ENCODE measurements at regions not wholly inside any gene's neighbourhood (a gene's known extent, or its start where the extent isn't known, plus 50 kb on each side); places are given as distances from the start of the nearest gene placed in this dataset.

- H3K4me1 ChIP-seq (ENCODE audit: control insufficient read depth, insufficient read depth, low read length) = no peaks in the 10 kb centered on the region
Measured at GRCh38 chr3:43203022-43203421, 83.3 kb upstream of the SNRK start.

GRCh38 chr3:43201581-43201980, 84.8 kb upstream of the SNRK start:
- H3K4me3 ChIP-seq (ENCODE audit: low read depth in 2 of 2, low read length in 2 of 2) = no peak overlapping the region
- no peaks in the 10 kb centered on the region for H3K9me3 ChIP-seq (ENCODE audit: control insufficient read depth, insufficient read depth, low read depth, low read length)
- H3K36me3 ChIP-seq (ENCODE audit: control insufficient read depth, insufficient read depth, low read length) = no peaks in the 10 kb centered on the region
- ChIA-PET POLR2A (no interaction called here), CTCF (no interaction called here)
- in situ Hi-C loops (cut with HindIII; ENCODE audit: low pct_unique_long_range_greater_than_20kb, low sequenced_read_pairs) (no loop called here), intact Hi-C loops (cut with micrococcal nuclease; ENCODE audit: unreplicated experiment) (no loop called here)
- H3K27ac ChIP-seq (ENCODE audit: low read length) = no peak overlapping the region
- BruUV-seq (replicated peaks) = no TSS peak
- no peak for TF ChIP-seq SIN3A (IDR thresholded peaks at IDR 0.05; ENCODE audit: borderline replicate concordance, insufficient read depth, low read depth, low read length)
- H3K27me3 ChIP-seq (ENCODE audit: control insufficient read depth, insufficient read depth, low read length) = no peaks in the 10 kb centered on the region
- no peak for DNase-seq (ENCODE audit: low read depth, low spot score)
- ATAC-seq = no peak
- no peaks in the 10 kb centered on the region for H3K4me1 ChIP-seq (ENCODE audit: control insufficient read depth, insufficient read depth, low read length)

More at GRCh38 chr3:43203022-43203421, 83.3 kb upstream of the SNRK start:
- TF ChIP-seq POLR2AphosphoS5 (IDR thresholded peaks at IDR 0.05; ENCODE audit: low read depth, low read length) (no peak), CTCF (IDR thresholded peaks at IDR 0.05) (no peak), TCF7L2 (IDR thresholded peaks at IDR 0.05; ENCODE audit: low read depth, low read length) (no peak), SIN3A (IDR thresholded peaks at IDR 0.05; ENCODE audit: borderline replicate concordance, insufficient read depth, low read depth, low read length) (no peak), REST (IDR thresholded peaks at IDR 0.05; ENCODE audit: insufficient read depth in 1 of 2, low read depth in 2 of 2, low read length in 1 of 2) (no peak)
- no TSS peak for BruUV-seq (replicated peaks)
- no peak for DNase-seq (ENCODE audit: low read depth, low spot score)
- Histone ChIP-seq H3K4me3 (ENCODE audit: low read depth in 2 of 2, low read length in 2 of 2) (no peak overlapping the region), H3K36me3 (ENCODE audit: control insufficient read depth, insufficient read depth, low read length) (no peaks in the 10 kb centered on the region), H3K9me3 (ENCODE audit: control insufficient read depth, insufficient read depth, low read depth, low read length) (no peaks in the 10 kb centered on the region), H3K27me3 (ENCODE audit: control insufficient read depth, insufficient read depth, low read length) (no peaks in the 10 kb centered on the region), H3K27ac (ENCODE audit: low read length) (no peak overlapping the region)
- intact Hi-C loops (cut with micrococcal nuclease; ENCODE audit: unreplicated experiment) (no loop called here), in situ Hi-C loops (cut with HindIII; ENCODE audit: low pct_unique_long_range_greater_than_20kb, low sequenced_read_pairs) (no loop called here)
- ATAC-seq = no peak
- CTCF ChIA-PET = no interaction called here
- POLR2A ChIA-PET = no interaction called here

- no peaks in the 10 kb centered on the region for H3K4me1 ChIP-seq (ENCODE audit: control insufficient read depth, insufficient read depth, low read length)
- in situ Hi-C loops (cut with HindIII; ENCODE audit: low pct_unique_long_range_greater_than_20kb, low sequenced_read_pairs) = no loop called here
- no TSS peak for BruUV-seq (replicated peaks)
- no peaks in the 10 kb centered on the region for H3K27me3 ChIP-seq (ENCODE audit: control insufficient read depth, insufficient read depth, low read length)
- no peak for DNase-seq (ENCODE audit: low read depth, low spot score)
- no peak for ATAC-seq
- H3K27ac ChIP-seq (ENCODE audit: low read length) = no peak overlapping the region
- no peak for TF ChIP-seq SIN3A (IDR thresholded peaks at IDR 0.05; ENCODE audit: borderline replicate concordance, insufficient read depth, low read depth, low read length)
- TF ChIP-seq CTCF (IDR thresholded peaks at IDR 0.05) = no peak
- TF ChIP-seq POLR2AphosphoS5 (IDR thresholded peaks at IDR 0.05; ENCODE audit: low read depth, low read length) = no peak
- no peak for TF ChIP-seq TCF7L2 (IDR thresholded peaks at IDR 0.05; ENCODE audit: low read depth, low read length)
- no peak for TF ChIP-seq REST (IDR thresholded peaks at IDR 0.05; ENCODE audit: insufficient read depth in 1 of 2, low read depth in 2 of 2, low read length in 1 of 2)
- no peaks in the 10 kb centered on the region for H3K9me3 ChIP-seq (ENCODE audit: control insufficient read depth, insufficient read depth, low read depth, low read length)
- no peak overlapping the region for H3K4me3 ChIP-seq (ENCODE audit: low read depth in 2 of 2, low read length in 2 of 2)
- intact Hi-C loops (cut with micrococcal nuclease; ENCODE audit: unreplicated experiment) = no loop called here
- POLR2A ChIA-PET = no interaction called here
- H3K36me3 ChIP-seq (ENCODE audit: control insufficient read depth, insufficient read depth, low read length) = no peaks in the 10 kb centered on the region
- CTCF ChIA-PET = no interaction called here
Measured at GRCh38 chr3:43199645-43200306, 86.6 kb upstream of the SNRK start.
